Germinal center (tissue), 1 donor: ENCODE measurements at regions not wholly inside any gene's neighbourhood (a gene's known extent, or its start where the extent isn't known, plus 50 kb on each side); places are given as distances from the start of the nearest gene placed in this dataset.
A peak's percentile ranks its signal among the peaks of the same experiment; 100 is the strongest.

Source experiments
- DNase-seq: peaks from one replicate; pipeline ENCODE4 v3.0.0; 2012; ENCODE audit warnings: mixed read lengths, low spot score

DNA sequence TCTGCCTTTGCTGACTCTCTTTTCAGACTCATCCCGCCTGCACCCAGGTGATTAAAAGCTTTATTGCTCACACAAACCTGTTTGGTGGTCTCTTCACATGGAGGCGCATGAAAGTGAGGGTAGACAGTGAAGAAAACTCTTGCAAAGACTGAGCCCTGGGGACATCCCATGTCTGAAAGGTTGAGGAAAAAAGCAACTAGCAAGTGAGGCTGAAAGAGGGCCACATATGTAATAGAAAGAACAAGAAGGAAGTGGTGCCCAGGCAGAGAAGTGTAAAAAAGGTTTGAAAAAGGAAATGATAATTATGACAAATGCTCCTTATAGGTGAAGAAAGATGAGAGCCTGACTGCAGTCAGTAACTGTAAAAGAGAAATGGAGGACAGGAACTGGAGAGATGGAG lies 115.9 kb upstream of the NEK7 start:
- DNase-seq: no peak

- DNase-seq: no peak
Measured at GRCh38 chr1:198042168-198042567, 114.6 kb upstream of the NEK7 start.

- DNase-seq: no peak
Measured at GRCh38 chr1:198047913-198048312, 108.9 kb upstream of the NEK7 start.

- DNase-seq: no peak
Measured at GRCh38 chr1:198054510-198054909, 102.3 kb upstream of the NEK7 start.

DNA sequence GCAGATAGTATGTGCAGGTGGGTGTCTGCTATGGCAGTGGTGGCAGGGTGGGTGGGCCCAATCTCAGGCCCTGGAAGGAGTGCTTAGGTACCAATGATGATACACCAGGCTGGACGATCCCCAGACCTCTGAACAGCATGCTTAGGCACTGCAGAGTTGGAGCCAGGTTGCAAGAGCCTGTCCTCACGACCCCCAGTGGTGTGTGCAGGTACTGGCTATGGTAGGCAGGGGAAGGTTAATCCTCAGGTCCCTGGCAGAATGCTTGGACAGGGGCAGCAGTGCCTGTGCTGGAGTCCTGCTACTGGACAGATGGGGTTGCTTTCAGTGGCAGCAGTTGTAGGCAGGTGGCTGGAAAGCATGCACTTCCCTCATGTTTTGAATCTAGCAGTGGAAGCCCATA lies 100.5 kb upstream of the NEK7 start:
- peak; percentile 3 for DNase-seq

DNA sequence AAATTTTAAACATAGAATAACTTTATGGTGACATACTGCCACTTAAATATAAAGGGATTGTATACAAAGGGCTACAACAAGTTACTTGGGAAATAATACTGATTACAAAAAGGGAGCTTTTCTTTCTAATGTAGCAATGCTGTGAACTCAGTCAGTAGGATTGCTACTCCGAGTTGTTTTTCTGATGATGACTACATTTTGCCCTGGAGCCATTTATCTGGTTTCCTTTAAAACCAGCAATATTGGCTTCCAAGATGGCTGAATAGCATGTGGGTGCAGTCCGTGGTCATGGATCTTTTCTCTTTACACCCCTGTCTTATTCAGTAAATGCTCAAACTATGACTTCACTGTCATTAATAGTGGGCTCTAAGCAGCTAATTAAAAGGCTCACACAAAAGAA lies 92.6 kb upstream of the NEK7 start:
- DNase-seq: no peak

DNA sequence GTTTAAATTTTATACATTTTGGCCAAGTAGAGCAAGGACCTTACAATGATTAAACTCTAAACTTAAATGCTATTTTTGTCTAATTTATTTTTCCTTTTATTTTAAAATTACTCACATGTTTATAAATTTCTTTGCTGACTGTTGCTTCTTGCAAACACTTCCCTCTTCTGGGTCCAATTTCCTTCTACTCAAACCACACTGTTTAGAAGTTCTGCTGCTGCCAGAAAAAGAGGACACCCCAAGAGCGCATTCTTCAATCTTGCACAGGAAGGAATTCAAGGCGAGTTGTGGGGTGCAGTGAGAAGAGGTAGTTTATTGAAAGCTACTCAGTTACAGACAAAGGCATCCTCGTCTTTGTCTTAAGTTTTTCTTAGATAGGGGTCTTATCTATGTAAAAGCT lies 88.5 kb upstream of the NEK7 start:
- no peak for DNase-seq

DNA sequence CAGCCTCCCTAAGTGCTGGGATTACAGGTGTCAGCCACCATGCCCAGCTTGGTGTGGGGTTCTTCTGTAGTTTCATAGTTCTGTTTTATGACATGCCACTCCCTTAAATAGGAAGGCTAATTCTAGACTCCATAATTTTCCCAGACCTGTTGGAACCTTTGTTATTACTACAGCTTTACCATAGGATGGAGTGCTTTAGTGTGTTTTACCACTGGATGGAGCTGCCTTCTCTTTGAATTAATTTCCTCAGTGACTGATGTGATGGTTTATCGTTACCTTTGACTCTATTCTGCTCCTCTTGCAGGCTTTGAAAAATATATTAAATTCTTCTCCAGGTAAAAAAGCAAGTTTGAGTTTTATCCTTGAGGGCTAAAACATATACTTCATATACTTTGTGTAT lies 84.6 kb upstream of the NEK7 start:
- DNase-seq: no peak

DNA sequence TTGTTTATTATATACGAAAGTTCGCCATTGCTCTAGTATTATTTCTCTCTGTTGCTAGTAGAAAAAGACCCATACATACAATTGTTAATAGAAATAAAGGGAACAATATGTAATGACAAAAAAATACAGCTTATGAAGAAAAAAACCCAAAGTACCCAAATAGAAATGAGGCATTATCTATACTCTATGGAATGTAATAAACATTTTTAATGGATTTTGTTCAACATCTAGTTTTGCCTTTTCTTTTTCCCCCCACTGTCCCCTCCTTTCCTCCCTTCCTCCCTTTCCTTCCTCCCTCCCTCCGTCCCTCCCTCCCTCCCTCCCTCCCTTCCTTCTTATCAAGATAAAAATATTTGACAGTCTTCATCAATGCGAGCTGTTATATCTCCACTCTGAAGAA lies 81.5 kb upstream of the NEK7 start:
- no peak for DNase-seq

GRCh38 chr1:198079432-198079951 lies 77.3 kb upstream of the NEK7 start:
- no peak for DNase-seq

GRCh38 chr1:198082576-198082975 lies 74.2 kb upstream of the NEK7 start:
- no peak for DNase-seq

DNA sequence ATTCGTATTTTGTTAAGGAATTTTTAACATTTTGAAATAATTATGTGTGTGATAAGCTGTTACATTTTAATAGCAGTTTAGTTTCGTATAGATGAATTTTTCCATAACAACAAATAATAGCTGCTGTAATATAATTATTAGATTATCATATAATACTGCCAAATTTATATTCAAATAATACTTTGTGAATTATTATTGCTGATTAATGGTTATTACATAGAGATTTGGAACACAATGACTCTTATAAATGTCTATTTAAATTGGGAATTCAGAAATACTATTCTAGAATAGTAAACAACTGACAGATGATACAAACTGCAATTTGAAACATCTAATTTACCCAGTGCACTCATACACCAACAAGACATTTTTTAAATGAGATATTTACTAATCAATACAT lies 73.2 kb upstream of the NEK7 start:
- DNase-seq: no peak

- DNase-seq: no peak
Measured at GRCh38 chr1:198084241-198084908, 72.4 kb upstream of the NEK7 start.

- no peak for DNase-seq
Measured at GRCh38 chr1:198086051-198086745, 70.6 kb upstream of the NEK7 start.

GRCh38 chr1:198087831-198088230 lies 69.0 kb upstream of the NEK7 start:
- DNase-seq: no peak

DNA sequence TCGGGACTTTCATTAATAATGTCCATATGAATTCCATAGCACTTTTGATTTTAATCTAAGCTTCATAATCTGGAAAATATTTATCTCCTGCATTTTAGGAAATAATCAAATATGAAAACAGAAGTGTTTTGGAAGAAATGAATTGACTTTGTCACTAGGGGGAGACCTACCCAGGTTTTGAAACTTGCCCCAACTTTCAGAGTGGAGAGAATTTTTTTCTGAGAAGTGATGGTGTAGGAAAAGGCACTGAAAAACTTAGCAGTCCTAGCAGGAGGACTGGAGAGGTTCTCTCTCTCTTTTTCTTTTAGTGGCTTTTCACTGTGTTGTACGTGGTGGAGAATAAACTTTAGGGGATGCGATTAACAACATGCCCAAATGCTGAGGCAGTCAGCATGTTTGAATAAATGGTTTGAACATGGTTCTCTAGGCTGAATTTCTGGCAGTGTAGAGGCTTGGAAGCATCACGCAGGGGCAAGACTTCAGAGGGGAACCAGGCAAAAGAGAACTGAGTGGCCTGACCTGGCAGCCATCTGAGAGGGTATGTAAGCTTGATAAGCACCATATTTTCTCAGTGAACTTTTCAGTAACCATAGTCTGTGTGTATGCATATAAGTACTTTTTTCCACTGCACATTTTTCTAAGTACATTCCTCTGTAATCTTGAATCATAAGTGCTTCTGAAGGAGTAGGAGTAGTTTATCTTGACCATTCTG lies 68.3 kb upstream of the NEK7 start:
- peak; percentile 21 for DNase-seq

- DNase-seq: no peak
Measured at GRCh38 chr1:198096390-198096789, 60.4 kb upstream of the NEK7 start.

DNA sequence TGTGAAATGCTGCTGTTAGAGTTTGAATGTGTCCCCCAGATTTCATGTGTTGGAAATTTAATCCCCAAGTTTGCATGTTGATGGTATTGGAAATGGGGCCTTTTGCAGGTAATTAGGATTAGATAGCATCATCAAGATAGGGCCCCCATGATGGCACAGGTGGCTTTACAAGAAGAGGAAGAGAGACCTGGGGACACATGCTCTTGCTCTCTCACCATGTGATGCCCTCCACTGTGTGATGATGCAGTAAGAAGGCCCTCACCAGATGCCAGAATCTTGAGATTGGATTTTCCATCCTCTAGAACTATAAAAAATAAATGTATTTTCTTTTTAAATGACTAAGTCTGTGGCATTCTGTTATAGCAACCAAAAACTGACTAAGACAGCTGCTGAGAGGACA lies 57.0 kb upstream of the NEK7 start:
- no peak for DNase-seq

DNA sequence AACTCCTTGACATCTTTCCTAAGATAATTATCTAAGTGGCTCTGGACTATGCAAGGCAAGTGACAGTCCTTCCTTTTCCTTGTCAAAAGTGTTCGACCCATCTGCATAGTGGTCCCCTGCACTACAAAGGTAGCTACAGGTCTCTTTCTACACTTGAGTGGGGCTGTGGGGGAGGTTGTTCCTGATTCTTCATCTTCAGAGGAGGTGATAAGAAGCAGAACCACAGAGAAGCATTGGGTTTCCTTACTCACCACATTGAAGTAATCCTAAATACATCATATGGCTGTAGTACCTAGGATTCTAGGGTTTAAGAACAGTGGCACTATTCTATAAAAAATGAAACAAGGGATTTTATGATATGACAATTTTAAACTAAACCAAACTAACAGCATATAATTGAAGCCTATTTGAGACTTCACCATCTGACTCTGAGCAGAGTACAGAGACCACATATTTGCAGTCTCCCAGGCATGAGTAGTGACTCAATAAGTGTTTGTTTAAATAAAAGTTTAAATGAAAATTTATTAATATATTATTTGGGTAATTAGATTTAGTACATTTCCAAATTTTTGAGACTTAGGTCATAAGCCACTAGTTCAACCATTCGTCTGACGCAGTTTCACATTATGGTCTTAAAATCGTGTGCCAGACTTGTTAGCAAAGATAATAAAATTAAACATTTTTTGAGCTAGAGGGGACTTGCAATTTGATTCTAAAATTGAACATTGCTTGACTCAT lies 54.9 kb upstream of the NEK7 start:
- DNase-seq: no peak

DNA sequence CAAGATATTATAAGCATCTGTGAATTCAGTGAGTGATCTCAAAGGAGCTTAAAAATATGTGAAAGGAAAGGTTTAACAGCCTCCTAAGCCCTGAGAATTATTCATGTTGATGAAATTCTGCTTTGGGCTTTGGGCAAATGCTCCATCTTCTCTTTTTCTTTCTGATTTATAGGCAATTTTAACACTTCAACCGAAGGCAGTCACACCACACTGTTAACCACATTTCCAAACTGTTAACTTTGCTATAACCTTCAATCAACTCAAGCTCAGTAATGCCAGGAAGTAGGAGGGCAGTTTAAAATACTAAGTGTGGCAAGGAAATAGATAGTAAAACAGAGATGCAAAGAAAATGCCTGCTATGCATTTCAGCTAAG lies 54.4 kb upstream of the NEK7 start:
- DNase-seq: no peak

- DNase-seq: no peak
Measured at GRCh38 chr1:198105185-198105584, 51.6 kb upstream of the NEK7 start.

DNA sequence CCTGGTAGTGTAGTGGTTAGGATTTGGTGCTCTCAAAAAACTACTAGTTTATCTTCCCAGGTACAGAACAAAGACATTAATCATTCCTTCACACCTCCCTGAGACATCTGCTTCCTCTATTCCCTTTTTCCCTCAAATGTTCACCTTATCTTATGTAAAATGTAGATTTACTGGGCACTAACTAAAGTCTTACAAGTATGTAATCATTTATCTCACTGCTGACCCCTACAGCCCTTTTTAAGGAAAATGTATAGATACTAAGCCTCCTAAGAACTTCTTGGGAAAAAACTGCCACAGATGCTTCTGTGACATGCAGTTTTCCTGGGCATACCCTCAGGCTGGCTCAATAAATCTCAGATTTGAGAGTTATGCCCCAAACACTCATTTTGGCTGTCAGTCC lies 50.8 kb upstream of the NEK7 start:
- DNase-seq: no peak
